Left lung (tissue), 4 donors: ENCODE measurements at regions not wholly inside any gene's neighbourhood (a gene's known extent, or its start where the extent isn't known, plus 50 kb on each side); places are given as distances from the start of the nearest gene placed in this dataset.

Experiments used
- ATAC-seq: fragments of 200-7000 bp; cut with Tn5 transposase; one replicate; pipeline ENCODE4 v1.9.1; 2020; ENCODE audit warnings: moderate library complexity
- DNase-seq, 4 donors: peaks; one replicate each; pipeline ENCODE4 v3.0.0-alpha.2; 2013 to 2020
- H3K27ac ChIP-seq, 2 donors: fragments of 200-600 bp; sonication (generic) in 1 of 2; one replicate each; pipeline versions ENCODE4 v1.5.0 to v1.8.0; 2020 to 2021
- H3K27me3 ChIP-seq, 2 donors: fragments of 200-600 bp; sonication (generic) in 1 of 2; one replicate each; pipeline versions ENCODE4 v1.5.0 to v1.8.0; 2020 to 2021
- H3K36me3 ChIP-seq, 2 donors: fragments of 200-600 bp; sonication (generic) in 1 of 2; one replicate each; pipeline versions ENCODE4 v1.5.0 to v1.8.0; 2020 to 2021
- H3K4me1 ChIP-seq, 2 donors: fragments of 200-600 bp; one replicate each; pipeline ENCODE4 v1.8.0; 2021
- H3K4me3 ChIP-seq, 2 donors: fragments of 200-600 bp; sonication (generic) in 1 of 2; one replicate each; pipeline versions ENCODE4 v1.5.0 to v1.8.0; 2020 to 2021; ENCODE audit warnings: mild to moderate bottlenecking in 1 of 2
- H3K9me3 ChIP-seq, 2 donors: fragments of 200-600 bp; sonication (generic) in 1 of 2; one replicate each; pipeline versions ENCODE4 v1.5.0 to v1.8.0; 2020 to 2021
- CTCF ChIP-seq, 2 donors: fragments of 200-600 bp; sonication (generic) in 1 of 2; IDR thresholded peaks; one replicate each; pipeline versions ENCODE4 v1.5.0 to v1.8.0; 2021; ENCODE audit warnings: antibody characterized with exemption in 2 of 2
- intact Hi-C, 2 donors: fragments of 100-400 bp; cut with DNase I; formaldehyde crosslinking; loops; one replicate each; pipeline versions ENCODE4 v1.11.2 to v1.14.2; 2022
- donor health status: DM: no; HTN: yes; CAD: no.
- donor health status: DM: no; HTN: no; CAD: no.

- H3K4me1 ChIP-seq, result no peaks in the 10 kb centered on the region
- DNase-seq (no peak), ATAC-seq (no peak)
- intact Hi-C loops, result no loop called here
- H3K9me3 ChIP-seq, result peaks cover 0 to 5% of the 10 kb centered on the region in 2 donors
- H3K27me3 ChIP-seq, result no peaks in the 10 kb centered on the region
- no peaks in the 10 kb centered on the region for H3K36me3 ChIP-seq
- no peak overlapping the region for H3K4me3 ChIP-seq
- no peak overlapping the region for H3K27ac ChIP-seq
- TF ChIP-seq CTCF (IDR thresholded peaks at IDR 0.05), result no peak
Observed at GRCh38 chr2:168402531-168402930, 53.5 kb upstream of the CERS6 start.

DNA sequence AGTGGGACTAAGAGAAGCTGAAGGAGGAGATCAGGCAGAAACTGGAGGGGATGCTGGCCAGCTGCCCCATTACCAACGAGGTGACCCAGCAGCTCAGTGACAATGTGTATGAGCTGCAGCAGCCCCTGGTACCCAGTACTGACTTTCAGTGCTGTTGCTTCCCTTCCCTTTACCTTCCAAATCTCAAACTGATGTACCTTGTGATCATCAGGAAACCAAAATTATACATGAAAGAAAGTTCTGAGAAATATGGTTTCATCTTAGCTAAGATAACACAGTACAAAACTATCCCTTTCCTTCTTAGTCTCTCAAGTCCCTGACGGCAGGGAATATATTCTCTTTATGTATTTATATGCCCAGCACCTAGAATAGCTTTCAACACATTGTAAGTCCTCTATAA lies 52.3 kb upstream of the CERS6 start:
- Histone ChIP-seq H3K36me3 (no peaks in the 10 kb centered on the region), H3K27me3 (no peaks in the 10 kb centered on the region), H3K9me3 (peaks cover 0 to 12% of the 10 kb centered on the region in 2 donors), H3K4me1 (no peaks in the 10 kb centered on the region), H3K4me3 (no peak overlapping the region), H3K27ac (no peak overlapping the region)
- ATAC-seq (no peak), DNase-seq (no peak)
- intact Hi-C loops, result no loop called here
- TF ChIP-seq CTCF (IDR thresholded peaks at IDR 0.05), result no peak

- Histone ChIP-seq H3K27ac (no peak overlapping the region), H3K27me3 (no peaks in the 10 kb centered on the region), H3K4me1 (no peaks in the 10 kb centered on the region), H3K4me3 (no peak overlapping the region), H3K9me3 (peaks cover 0 to 12% of the 10 kb centered on the region in 2 donors), H3K36me3 (no peaks in the 10 kb centered on the region)
- DNase-seq (no peak), ATAC-seq (no peak)
- TF ChIP-seq CTCF (IDR thresholded peaks at IDR 0.05), result no peak
- intact Hi-C loops, result no loop called here
Observed at GRCh38 chr2:168404764-168405163, 51.3 kb upstream of the CERS6 start.
